Astrocyte (in vitro differentiated cells and primary cell): ENCODE measurements at regions not wholly inside any gene's neighbourhood (a gene's known extent, or its start where the extent isn't known, plus 50 kb on each side); places are given as distances from the start of the nearest gene placed in this dataset.

ENCODE experiments used
- DNase-seq: peaks from one replicate; pipeline ENCODE4 v3.0.0-alpha.2; 2010; ENCODE audit warnings: low read depth
- FAIRE-seq: peaks from 2 replicates; lab custom pipeline; 2011; peaks lifted over from hg19 to GRCh38; lab: Jason Lieb, UNC
- H2AFZ ChIP-seq: 2 replicates; pipeline ENCODE4 v1.6.0; 2012; ENCODE audit warnings: low read depth, low read length, inconsistent platforms
- H3K27ac ChIP-seq: 2 replicates; pipeline ENCODE4 v1.5.1; 2011; ENCODE audit warnings: low read depth, low read length, inconsistent platforms
- H3K27me3 ChIP-seq: 2 replicates; pipeline ENCODE4 v1.6.0; 2011; ENCODE audit warnings: low read length, inconsistent platforms; ENCODE audit not compliant: insufficient read depth
- H3K36me3 ChIP-seq: 2 replicates; pipeline ENCODE4 v1.5.1; 2011; ENCODE audit warnings: low read length, inconsistent platforms; ENCODE audit not compliant: insufficient read depth
- H3K4me1 ChIP-seq: 2 replicates; pipeline ENCODE4 v1.5.1; 2011; ENCODE audit warnings: low read length, inconsistent platforms; ENCODE audit not compliant: insufficient read depth
- H3K4me2 ChIP-seq: 2 replicates; pipeline ENCODE4 v1.6.0; 2012; ENCODE audit warnings: low read length, inconsistent platforms
- H3K4me3 ChIP-seq: 2 replicates; pipeline ENCODE4 v1.5.1; 2011; ENCODE audit warnings: low read depth, mild to moderate bottlenecking, low read length, inconsistent platforms; ENCODE audit not compliant: insufficient read depth
- H3K79me2 ChIP-seq: 2 replicates; pipeline ENCODE4 v1.6.0; 2012; ENCODE audit warnings: mild to moderate bottlenecking, low read length, inconsistent platforms; ENCODE audit not compliant: insufficient read depth
- H3K9ac ChIP-seq: 2 replicates; pipeline ENCODE4 v1.6.0; 2012; ENCODE audit warnings: mild to moderate bottlenecking, low read length, inconsistent platforms
- H3K9me3 ChIP-seq: 2 replicates; pipeline ENCODE4 v1.5.1; 2012; ENCODE audit warnings: low read depth, mild to moderate bottlenecking, low read length, inconsistent platforms; ENCODE audit not compliant: insufficient read depth
- H4K20me1 ChIP-seq: 2 replicates; pipeline ENCODE4 v1.6.0; 2012; ENCODE audit warnings: low read length, inconsistent platforms; ENCODE audit not compliant: insufficient read depth
- H3K27ac Mint-ChIP-seq: one replicate; pipeline ENCODE4 v1.8.0; 2021; ENCODE audit warnings: mild to moderate bottlenecking, mixed read lengths; ENCODE audit not compliant: unreplicated experiment
- H3K27me3 Mint-ChIP-seq: one replicate; pipeline ENCODE4 v1.8.0; 2021; ENCODE audit warnings: low read depth, mixed read lengths; ENCODE audit not compliant: unreplicated experiment
- H3K36me3 Mint-ChIP-seq: one replicate; pipeline ENCODE4 v1.8.0; 2021; ENCODE audit warnings: low read depth, mixed read lengths; ENCODE audit not compliant: unreplicated experiment
- H3K4me1 Mint-ChIP-seq: one replicate; pipeline ENCODE4 v1.8.0; 2021; ENCODE audit warnings: low read depth, mixed read lengths; ENCODE audit not compliant: unreplicated experiment
- H3K4me3 Mint-ChIP-seq: one replicate; pipeline ENCODE4 v1.8.0; 2021; ENCODE audit warnings: mild to moderate bottlenecking, moderate library complexity, mixed read lengths; ENCODE audit not compliant: unreplicated experiment
- H3K9me3 Mint-ChIP-seq: one replicate; pipeline ENCODE4 v1.8.0; 2021; ENCODE audit warnings: mild to moderate bottlenecking, mixed read lengths; ENCODE audit not compliant: unreplicated experiment
- CTCF ChIP-seq: IDR thresholded peaks from 2 replicates; pipeline ENCODE4 v1.5.1; 2011; ENCODE audit warnings: low read depth, mild to moderate bottlenecking, inconsistent platforms, low read length, moderate library complexity; ENCODE audit not compliant: insufficient read depth
- EZH2 ChIP-seq: IDR thresholded peaks from 2 replicates; pipeline ENCODE4 v1.6.1; 2012; ENCODE audit warnings: mild to moderate bottlenecking, low read length, inconsistent platforms; ENCODE audit not compliant: insufficient read depth

DNA sequence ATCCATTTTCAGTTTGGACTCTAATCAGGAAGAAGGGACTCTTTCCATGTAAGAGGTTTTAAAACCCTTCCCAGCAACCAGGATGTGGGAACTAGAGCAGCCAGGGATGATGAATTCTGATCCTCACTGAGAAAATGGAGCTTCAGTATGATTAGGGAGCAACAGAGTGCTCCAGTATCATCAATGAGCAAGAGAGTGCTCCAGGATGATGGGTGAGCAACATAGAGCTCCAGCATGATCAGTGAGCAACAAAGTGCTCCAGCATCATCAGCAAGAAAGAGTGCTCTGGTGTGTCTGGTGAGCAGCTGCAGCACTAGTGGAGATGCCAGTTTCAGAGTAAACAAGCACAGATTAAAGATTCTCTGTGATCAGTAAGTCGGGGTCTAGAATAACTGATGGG is 106.4 kb upstream of the LPP start:
- no peak overlapping the region for H3K27ac Mint-ChIP-seq

DNA sequence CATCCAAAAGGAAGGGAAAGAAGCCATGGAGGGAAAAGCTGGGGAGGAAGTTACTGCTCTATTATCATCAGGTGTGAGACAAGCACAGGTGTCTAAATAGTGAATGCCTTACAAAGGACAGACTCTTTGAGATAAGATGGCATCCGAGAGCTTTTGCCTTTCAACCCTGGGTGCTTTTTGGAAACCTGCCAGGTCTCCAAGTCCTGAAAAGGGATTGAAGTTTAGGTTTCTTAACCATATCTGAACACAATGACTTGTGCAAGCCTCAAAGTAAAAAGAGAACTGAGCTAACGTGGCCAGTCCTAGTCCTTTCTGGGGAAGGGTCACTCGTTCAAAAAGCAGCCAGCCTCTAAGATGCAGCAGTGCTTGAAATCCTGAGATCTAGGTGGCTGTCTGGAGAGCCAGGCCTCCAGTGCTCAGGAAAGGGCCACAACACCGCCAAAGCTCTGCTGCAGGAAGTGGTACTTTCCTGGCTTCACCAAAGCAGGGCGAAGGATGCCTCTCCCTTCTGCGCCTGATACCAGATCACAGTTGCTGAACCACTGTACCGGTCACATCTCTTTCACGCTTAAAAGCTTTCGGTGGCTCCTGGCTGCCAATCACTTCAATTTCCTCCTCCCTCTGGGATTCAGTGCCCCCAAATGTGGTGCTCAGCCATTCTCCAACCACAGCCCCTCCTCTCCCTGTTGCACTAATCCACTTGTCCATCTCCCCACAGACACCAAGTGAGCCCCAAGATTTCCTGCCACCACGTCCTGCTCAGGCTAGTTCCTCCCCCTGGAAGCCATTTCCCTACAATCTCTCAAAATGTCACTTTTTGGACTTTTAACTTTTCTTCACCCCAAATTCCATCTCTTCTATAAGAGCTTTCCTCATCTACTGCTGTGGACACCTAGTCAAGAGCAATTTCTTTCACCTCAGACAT is 104.1 kb upstream of the LPP start:
- H3K79me2 ChIP-seq, result no peaks in the 10 kb centered on the region
- no peaks in the 10 kb centered on the region for H3K27me3 ChIP-seq
- H3K36me3 ChIP-seq, result no peaks in the 10 kb centered on the region
- TF ChIP-seq EZH2 (no peak), CTCF (no peak)
- H3K27ac Mint-ChIP-seq, result no peak overlapping the region
- peaks cover 22% of the 10 kb centered on the region for H3K4me1 ChIP-seq
- no peak overlapping the region for H3K4me2 ChIP-seq
- H2AFZ ChIP-seq, result no peak overlapping the region
- no peaks in the 10 kb centered on the region for H3K36me3 Mint-ChIP-seq
- H3K9me3 Mint-ChIP-seq, result no peaks in the 10 kb centered on the region
- no peaks in the 10 kb centered on the region for H3K9me3 ChIP-seq
- H3K4me1 Mint-ChIP-seq, result peaks cover 27% of the 10 kb centered on the region
- DNase-seq, result no peak
- no peaks in the 10 kb centered on the region for H4K20me1 ChIP-seq
- H3K4me3 Mint-ChIP-seq, result no peak overlapping the region
- H3K9ac ChIP-seq, result no peak overlapping the region
- H3K4me3 ChIP-seq, result no peak overlapping the region
- H3K27me3 Mint-ChIP-seq, result no peaks in the 10 kb centered on the region
- H3K27ac ChIP-seq, result no peak overlapping the region
- FAIRE-seq, result no peak

More for the DNA sequence above, 106.4 kb upstream of the LPP start:
- Mint-ChIP-seq H3K4me1 (peaks cover 19% of the 10 kb centered on the region), H3K27me3 (peaks cover 8% of the 10 kb centered on the region), H3K9me3 (no peaks in the 10 kb centered on the region), H3K4me3 (no peak overlapping the region), H3K36me3 (peaks cover 1% of the 10 kb centered on the region)
- no peak overlapping the region for H3K27ac ChIP-seq
- DNase-seq, result no peak
- H3K27me3 ChIP-seq, result no peaks in the 10 kb centered on the region
- no peaks in the 10 kb centered on the region for H3K36me3 ChIP-seq
- no peaks in the 10 kb centered on the region for H4K20me1 ChIP-seq
- no peak for FAIRE-seq
- no peaks in the 10 kb centered on the region for H3K79me2 ChIP-seq
- TF ChIP-seq EZH2 (no peak), CTCF (no peak)
- no peak overlapping the region for H3K4me2 ChIP-seq
- H3K4me1 ChIP-seq, result peaks cover 15% of the 10 kb centered on the region
- no peak overlapping the region for H2AFZ ChIP-seq
- H3K9me3 ChIP-seq, result no peaks in the 10 kb centered on the region
- no peak overlapping the region for H3K4me3 ChIP-seq
- H3K9ac ChIP-seq, result no peak overlapping the region

DNA sequence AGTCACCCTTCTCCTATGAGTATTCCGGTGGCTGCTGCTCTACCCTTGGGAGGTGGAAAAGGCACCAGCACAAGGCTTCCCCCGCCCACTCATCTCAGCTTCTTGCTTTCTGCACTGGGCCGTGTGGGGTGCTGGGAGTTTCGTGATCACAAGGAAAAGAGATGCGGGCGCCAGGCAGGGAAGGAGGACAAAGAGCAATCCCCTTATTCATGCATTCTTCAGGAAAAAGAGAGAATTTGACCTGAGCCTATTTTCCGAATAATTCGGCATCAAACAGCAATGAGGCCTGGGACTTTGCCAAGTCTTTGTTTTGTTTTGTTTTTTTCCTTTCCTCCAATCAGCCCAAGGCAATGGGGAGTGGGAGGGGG is 102.2 kb upstream of the LPP start:
- peak overlapping the region; percentile 25 for H3K9ac ChIP-seq
- no peak overlapping the region for H3K27ac ChIP-seq
- peak; percentile 57 for DNase-seq
- H3K79me2 ChIP-seq, result no peaks in the 10 kb centered on the region
- no peak for TF ChIP-seq EZH2
- Mint-ChIP-seq H3K27me3 (no peaks in the 10 kb centered on the region), H3K9me3 (no peaks in the 10 kb centered on the region), H3K4me1 (peaks cover 21% of the 10 kb centered on the region), H3K4me3 (no peak overlapping the region), H3K27ac (peak overlapping the region; percentile 87), H3K36me3 (no peaks in the 10 kb centered on the region)
- H2AFZ ChIP-seq, result peak overlapping the region; percentile 65
- H3K4me2 ChIP-seq, result peak overlapping the region; percentile 66
- peaks cover 17% of the 10 kb centered on the region for H3K4me1 ChIP-seq
- no peaks in the 10 kb centered on the region for H3K36me3 ChIP-seq
- no peaks in the 10 kb centered on the region for H4K20me1 ChIP-seq
- no peak for FAIRE-seq
- H3K27me3 ChIP-seq, result no peaks in the 10 kb centered on the region
- H3K9me3 ChIP-seq, result no peaks in the 10 kb centered on the region
- H3K4me3 ChIP-seq, result no peak overlapping the region
